Activated CD4-positive, alpha-beta T cell treated with anti-CD3 and anti-CD28 coated beads for 36 hours (primary cell): ENCODE measurements at regions not wholly inside any gene's neighbourhood (a gene's known extent, or its start where the extent isn't known, plus 50 kb on each side); places are given as distances from the start of the nearest gene placed in this dataset.
"Not testable (repeated sequence)": the region's sequence is repeated elsewhere in the genome, so short reads cannot be mapped to it uniquely, and the experiment has no call there.

Experiments
- ATAC-seq: fragments of 200-7000 bp; cut with Tn5 transposase; one replicate; pipeline ENCODE4 v1.10.0; 2021; ENCODE audit warnings: mild to moderate bottlenecking, moderate library complexity
- CTCF ChIA-PET: fragments of 350-600 bp; sonication (Branson Sonifier 250); formaldehyde crosslinking; loops from one replicate; lab custom pipeline; 2021; ENCODE audit warnings: antibody characterized with exemption; lab: Charles Lee
- POLR2A ChIA-PET: fragments of 350-600 bp; sonication (Branson Sonifier 250); formaldehyde crosslinking; loops from one replicate; lab custom pipeline; 2021; ENCODE audit warnings: antibody characterized with exemption, inconsistent platforms; lab: Charles Lee
- DNase-seq: peaks from one replicate; pipeline ENCODE4 v3.0.0-alpha.2; 2020
- H3K27ac Mint-ChIP-seq: one replicate; pipeline ENCODE4 v1.8.0; 2021; ENCODE audit warnings: mixed read lengths
- H3K27me3 Mint-ChIP-seq: one replicate; pipeline ENCODE4 v1.8.0; 2021; ENCODE audit warnings: mixed read lengths
- H3K36me3 Mint-ChIP-seq: one replicate; pipeline ENCODE4 v1.8.0; 2021; ENCODE audit warnings: low read depth, mixed read lengths
- H3K4me1 Mint-ChIP-seq: one replicate; pipeline ENCODE4 v1.8.0; 2021; ENCODE audit warnings: mixed read lengths
- H3K4me3 Mint-ChIP-seq: one replicate; pipeline ENCODE4 v1.8.0; 2021; ENCODE audit warnings: mild to moderate bottlenecking, moderate library complexity, mixed read lengths
- H3K9me3 Mint-ChIP-seq: one replicate; pipeline ENCODE4 v1.8.0; 2021; ENCODE audit warnings: low read depth, mixed read lengths
- intact Hi-C, 2 experiments: fragments of 100-400 bp; cut with DNase I in 1 of 2; cut with micrococcal nuclease in 1 of 2; formaldehyde crosslinking; loops; one replicate each; pipeline versions ENCODE4 v1.14.2 to v1.15.1; 2022 to 2024; cut with DNase I, micrococcal nuclease

GRCh38 chr10:22121181-22121580 lies 96.6 kb downstream of the EBLN1 start:
- H3K4me3 Mint-ChIP-seq, H3K9me3 Mint-ChIP-seq, intact Hi-C loops, DNase-seq, H3K4me1 Mint-ChIP-seq, CTCF ChIA-PET, H3K27ac Mint-ChIP-seq, H3K36me3 Mint-ChIP-seq, POLR2A ChIA-PET, ATAC-seq, H3K27me3 Mint-ChIP-seq: not testable (repeated sequence)

- H3K4me1 Mint-ChIP-seq, H3K36me3 Mint-ChIP-seq, H3K9me3 Mint-ChIP-seq, CTCF ChIA-PET, H3K27ac Mint-ChIP-seq, H3K27me3 Mint-ChIP-seq, ATAC-seq, DNase-seq, POLR2A ChIA-PET, H3K4me3 Mint-ChIP-seq, intact Hi-C loops: not testable (repeated sequence)
Measured at GRCh38 chr10:22120072-22120471, 97.7 kb downstream of the EBLN1 start.

GRCh38 chr10:22119575-22119974 lies 98.2 kb downstream of the EBLN1 start:
- H3K4me3 Mint-ChIP-seq, H3K27me3 Mint-ChIP-seq, POLR2A ChIA-PET, H3K36me3 Mint-ChIP-seq, CTCF ChIA-PET, H3K27ac Mint-ChIP-seq, DNase-seq, ATAC-seq, intact Hi-C loops, H3K9me3 Mint-ChIP-seq, H3K4me1 Mint-ChIP-seq: not testable (repeated sequence)

GRCh38 chr10:22111705-22112104 lies 106.1 kb downstream of the EBLN1 start:
- Mint-ChIP-seq H3K4me3 (no peak overlapping the region), H3K27me3 (peaks cover 2% of the 10 kb centered on the region), H3K4me1 (no peaks in the 10 kb centered on the region), H3K9me3 (no peaks in the 10 kb centered on the region), H3K36me3 (no peaks in the 10 kb centered on the region), H3K27ac (no peak overlapping the region)
- ATAC-seq = no peak
- POLR2A ChIA-PET = no interaction called here
- intact Hi-C loops = no loop called here
- no peak for DNase-seq
- CTCF ChIA-PET = interaction anchor here (1.0 kb wide), 1 partner anchor 872 kb away, joined by 3 read pairs; no protein-coding TSS in a partner anchor

- intact Hi-C loops = no loop called here
Measured at GRCh38 chr10:22111260-22111659, 106.6 kb downstream of the EBLN1 start.

GRCh38 chr10:22110761-22111160 lies 107.1 kb downstream of the EBLN1 start:
- CTCF ChIA-PET = no interaction called here
- Mint-ChIP-seq H3K4me3 (no peak overlapping the region), H3K4me1 (no peaks in the 10 kb centered on the region), H3K27ac (no peak overlapping the region), H3K9me3 (no peaks in the 10 kb centered on the region), H3K36me3 (no peaks in the 10 kb centered on the region), H3K27me3 (no peaks in the 10 kb centered on the region)
- intact Hi-C loops = no loop called here
- ATAC-seq (no peak), DNase-seq (no peak)
- POLR2A ChIA-PET = no interaction called here

More at GRCh38 chr10:22111260-22111659, 106.6 kb downstream of the EBLN1 start:
- no peaks in the 10 kb centered on the region for H3K36me3 Mint-ChIP-seq
- DNase-seq (no peak), ATAC-seq (no peak)
- CTCF ChIA-PET = interaction anchor here (1.0 kb wide), 1 partner anchor 871 kb away, joined by 3 read pairs; no protein-coding TSS in a partner anchor
- POLR2A ChIA-PET = no interaction called here
- no peaks in the 10 kb centered on the region for H3K27me3 Mint-ChIP-seq
- H3K27ac Mint-ChIP-seq = no peak overlapping the region
- H3K4me1 Mint-ChIP-seq = no peaks in the 10 kb centered on the region
- H3K9me3 Mint-ChIP-seq = no peaks in the 10 kb centered on the region
- no peak overlapping the region for H3K4me3 Mint-ChIP-seq

GRCh38 chr10:22105270-22105669 lies 101.7 kb upstream of the DNAJC1 start:
- no peak overlapping the region for H3K27ac Mint-ChIP-seq
- no peak for ATAC-seq
- H3K36me3 Mint-ChIP-seq = no peaks in the 10 kb centered on the region
- no peaks in the 10 kb centered on the region for H3K9me3 Mint-ChIP-seq
- H3K27me3 Mint-ChIP-seq = peaks cover 3% of the 10 kb centered on the region
- DNase-seq = no peak
- intact Hi-C loops = no loop called here
- no peak overlapping the region for H3K4me3 Mint-ChIP-seq
- no peaks in the 10 kb centered on the region for H3K4me1 Mint-ChIP-seq
- POLR2A ChIA-PET = no interaction called here
- CTCF ChIA-PET = no interaction called here

- POLR2A ChIA-PET = interaction anchor here (1.0 kb wide), 1 partner anchor 125 kb away, joined by 3 read pairs; no protein-coding TSS in a partner anchor
Measured at GRCh38 chr10:22103701-22104470, 100.4 kb upstream of the DNAJC1 start.

GRCh38 chr10:22097696-22098095 lies 94.2 kb upstream of the DNAJC1 start:
- DNase-seq = no peak
- Mint-ChIP-seq H3K4me1 (no peaks in the 10 kb centered on the region), H3K27ac (no peak overlapping the region), H3K4me3 (no peak overlapping the region), H3K36me3 (no peaks in the 10 kb centered on the region), H3K9me3 (no peaks in the 10 kb centered on the region), H3K27me3 (peaks cover 1% of the 10 kb centered on the region)
- POLR2A ChIA-PET = no interaction called here
- no peak for ATAC-seq
- intact Hi-C loops = no loop called here
- CTCF ChIA-PET = no interaction called here

More at GRCh38 chr10:22103701-22104470, 100.4 kb upstream of the DNAJC1 start:
- no peak overlapping the region for H3K27ac Mint-ChIP-seq
- CTCF ChIA-PET = interaction anchor here (0.6 to 2.2 kb wide), 13 partner anchors 14 to 1183 kb away, joined by 3 to 6 read pairs (median 3); partner anchors contain the start of gene DNAJC1
- ATAC-seq = peak; percentile 75
- no peak for DNase-seq
- H3K27me3 Mint-ChIP-seq = peaks cover 3% of the 10 kb centered on the region
- intact Hi-C loops = no loop called here
- H3K9me3 Mint-ChIP-seq = no peaks in the 10 kb centered on the region
- no peaks in the 10 kb centered on the region for H3K36me3 Mint-ChIP-seq
- H3K4me1 Mint-ChIP-seq = no peaks in the 10 kb centered on the region
- H3K4me3 Mint-ChIP-seq = no peak overlapping the region

GRCh38 chr10:22091260-22091659 lies 87.7 kb upstream of the DNAJC1 start:
- H3K36me3 Mint-ChIP-seq, H3K9me3 Mint-ChIP-seq, DNase-seq, ATAC-seq, H3K4me1 Mint-ChIP-seq, H3K27me3 Mint-ChIP-seq, H3K27ac Mint-ChIP-seq, intact Hi-C loops, CTCF ChIA-PET, POLR2A ChIA-PET, H3K4me3 Mint-ChIP-seq: not testable (repeated sequence)

GRCh38 chr10:22087402-22087738 lies 83.8 kb upstream of the DNAJC1 start:
- ChIA-PET POLR2A (no interaction called here), CTCF (interaction anchor here (1.2 kb wide), 1 partner anchor 37 kb away, joined by 3 read pairs; no protein-coding TSS in a partner anchor)
- Mint-ChIP-seq H3K36me3 (no peaks in the 10 kb centered on the region), H3K4me1 (no peaks in the 10 kb centered on the region), H3K4me3 (no peak overlapping the region), H3K27ac (no peak overlapping the region), H3K9me3 (no peaks in the 10 kb centered on the region), H3K27me3 (peaks cover 19% of the 10 kb centered on the region)
- ATAC-seq (no peak), DNase-seq (no peak)
- intact Hi-C loops = no loop called here

- H3K4me3 Mint-ChIP-seq = no peak overlapping the region
- peaks cover 23% of the 10 kb centered on the region for H3K27me3 Mint-ChIP-seq
Measured at GRCh38 chr10:22086730-22087401, 83.3 kb upstream of the DNAJC1 start.

More at GRCh38 chr10:22086730-22087401, 83.3 kb upstream of the DNAJC1 start:
- Mint-ChIP-seq H3K9me3 (no peaks in the 10 kb centered on the region), H3K4me1 (no peaks in the 10 kb centered on the region), H3K27ac (no peak overlapping the region), H3K36me3 (no peaks in the 10 kb centered on the region)
- intact Hi-C loops = no loop called here
- DNase-seq (no peak), ATAC-seq (no peak)
- ChIA-PET POLR2A (no interaction called here), CTCF (interaction anchor here (1.2 kb wide), 1 partner anchor 36 kb away, joined by 3 read pairs; no protein-coding TSS in a partner anchor)
